Posterior cingulate gyrus (tissue), 11 donors: ENCODE measurements at regions not wholly inside any gene's neighbourhood (a gene's known extent, or its start where the extent isn't known, plus 50 kb on each side); places are given as distances from the start of the nearest gene placed in this dataset.

Experiments
- DNase-seq, 10 donors: peaks; one replicate each; pipeline versions ENCODE4 v3.0.0 to v3.0.0-alpha.2; 2020 to 2021; ENCODE audit warnings: mixed read lengths in 3 of 10
- intact Hi-C: fragments of 100-400 bp; cut with DNase I; formaldehyde crosslinking; loops from one replicate; pipeline ENCODE4 v1.15.1; 2023

DNA sequence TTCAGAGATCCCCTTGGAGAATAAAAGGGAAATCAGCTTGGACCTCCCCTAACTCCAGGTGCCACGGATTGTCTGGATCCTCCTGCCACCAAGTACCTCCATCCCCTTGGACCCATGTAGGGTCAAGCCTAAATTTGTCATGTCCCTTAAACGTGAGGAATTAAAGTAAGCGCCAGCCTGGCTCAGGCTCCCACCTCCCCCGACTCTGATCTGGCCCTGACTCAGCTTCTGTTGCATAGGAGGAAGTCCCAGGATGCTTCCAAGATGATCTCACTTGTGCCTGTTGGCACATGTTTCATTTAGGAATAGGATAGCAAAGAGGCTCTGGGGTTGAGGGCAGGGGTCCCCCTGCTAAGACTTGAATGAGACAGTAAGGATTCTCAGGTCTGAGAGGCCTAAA lies 231.9 kb upstream of the JUN start:
- intact Hi-C loops: no loop called here
- no peak for DNase-seq

DNA sequence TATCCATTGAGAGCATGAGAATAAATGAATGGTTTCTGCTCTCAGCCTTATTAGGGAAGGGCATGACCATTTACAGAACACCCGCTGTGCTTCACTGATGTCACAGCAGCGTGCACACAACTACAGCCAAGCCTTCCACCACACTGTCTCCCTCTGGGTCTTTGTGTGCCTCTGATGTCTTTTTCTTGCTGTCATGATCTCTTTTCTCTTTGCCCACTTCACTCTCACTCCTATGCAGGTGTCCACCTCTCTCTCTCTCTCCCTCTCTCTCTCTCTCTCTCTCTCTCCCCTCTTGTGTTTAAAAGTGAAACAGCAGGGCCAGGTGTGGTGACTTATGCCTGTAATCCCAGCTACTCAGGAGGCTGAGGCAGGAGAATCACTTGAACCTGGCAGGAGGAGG lies 232.5 kb upstream of the JUN start:
- DNase-seq: no peak
- intact Hi-C loops: no loop called here

DNA sequence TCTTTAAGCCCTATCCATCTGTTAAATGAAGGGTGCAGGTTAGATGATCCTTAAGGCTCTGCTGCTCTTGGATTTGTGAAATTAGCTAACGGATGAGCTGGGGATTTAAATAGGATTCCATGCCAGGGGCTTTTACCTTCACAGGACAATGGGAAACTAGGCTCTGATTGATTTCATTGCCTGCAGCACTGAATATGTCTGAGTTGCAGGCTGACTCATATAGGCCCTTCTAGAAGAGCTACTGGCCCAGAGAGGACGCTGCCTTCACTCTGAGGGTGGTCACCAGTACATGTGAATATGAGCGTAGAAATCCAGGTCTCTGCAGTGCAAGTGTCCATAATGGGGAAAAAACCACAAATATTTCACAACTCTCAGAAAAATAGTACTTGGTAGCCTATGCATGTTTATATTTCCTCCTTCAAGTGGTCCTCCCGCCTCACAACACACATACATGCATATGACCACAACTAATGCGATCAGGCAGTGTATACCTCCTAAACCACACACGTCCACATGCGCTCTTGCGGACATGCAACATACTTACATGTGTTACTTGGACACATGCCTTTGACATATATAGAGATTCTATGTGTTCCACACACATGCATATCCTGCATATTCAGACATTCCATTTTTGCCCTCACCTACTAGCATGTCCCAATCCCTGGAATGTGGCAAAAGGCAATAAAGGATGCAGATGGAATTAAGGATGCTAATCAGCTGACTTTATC lies 233.8 kb upstream of the JUN start:
- intact Hi-C loops: no loop called here

DNA sequence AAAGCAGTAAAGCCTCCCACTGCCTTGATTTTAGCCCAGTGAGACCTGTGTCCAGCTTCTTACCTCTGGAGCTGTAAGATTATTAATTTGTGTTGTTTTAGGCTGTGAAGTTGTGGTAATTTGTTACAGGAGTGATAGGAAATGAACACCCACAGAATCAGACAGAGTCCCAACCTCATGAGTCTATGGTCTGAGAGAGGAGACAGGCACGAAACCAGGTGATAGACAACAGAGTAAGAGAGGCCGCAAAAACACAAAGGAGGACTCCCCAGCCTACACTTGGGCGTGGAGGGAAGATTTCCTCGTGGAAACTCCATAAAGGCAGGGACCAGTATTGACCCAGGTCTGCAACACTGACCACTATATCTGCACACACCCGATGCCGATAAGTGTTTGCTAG lies 234.6 kb upstream of the JUN start:
- intact Hi-C loops: no loop called here
- DNase-seq: no peak

More for the DNA sequence above, 233.8 kb upstream of the JUN start:
- DNase-seq: no peak

DNA sequence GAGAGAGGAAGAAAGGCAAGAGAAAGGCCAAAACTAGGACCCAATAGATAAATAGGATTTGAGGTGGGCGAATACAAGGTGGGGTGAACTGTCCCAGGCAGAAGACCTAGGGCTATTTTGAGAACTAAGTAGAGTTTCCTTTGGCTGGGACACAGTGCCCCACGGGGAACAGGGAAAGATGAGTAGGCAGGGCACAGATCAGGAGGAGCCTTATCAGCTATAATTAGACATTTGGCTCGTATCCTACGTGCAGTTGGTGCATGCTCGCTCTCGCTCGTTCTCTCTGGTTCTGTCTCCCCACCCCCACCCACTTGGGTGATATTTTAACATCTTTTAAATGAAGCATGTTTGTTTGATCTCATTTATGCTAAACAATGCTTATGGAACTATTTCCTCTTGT lies 235.0 kb upstream of the JUN start:
- intact Hi-C loops: no loop called here
- DNase-seq: no peak

DNA sequence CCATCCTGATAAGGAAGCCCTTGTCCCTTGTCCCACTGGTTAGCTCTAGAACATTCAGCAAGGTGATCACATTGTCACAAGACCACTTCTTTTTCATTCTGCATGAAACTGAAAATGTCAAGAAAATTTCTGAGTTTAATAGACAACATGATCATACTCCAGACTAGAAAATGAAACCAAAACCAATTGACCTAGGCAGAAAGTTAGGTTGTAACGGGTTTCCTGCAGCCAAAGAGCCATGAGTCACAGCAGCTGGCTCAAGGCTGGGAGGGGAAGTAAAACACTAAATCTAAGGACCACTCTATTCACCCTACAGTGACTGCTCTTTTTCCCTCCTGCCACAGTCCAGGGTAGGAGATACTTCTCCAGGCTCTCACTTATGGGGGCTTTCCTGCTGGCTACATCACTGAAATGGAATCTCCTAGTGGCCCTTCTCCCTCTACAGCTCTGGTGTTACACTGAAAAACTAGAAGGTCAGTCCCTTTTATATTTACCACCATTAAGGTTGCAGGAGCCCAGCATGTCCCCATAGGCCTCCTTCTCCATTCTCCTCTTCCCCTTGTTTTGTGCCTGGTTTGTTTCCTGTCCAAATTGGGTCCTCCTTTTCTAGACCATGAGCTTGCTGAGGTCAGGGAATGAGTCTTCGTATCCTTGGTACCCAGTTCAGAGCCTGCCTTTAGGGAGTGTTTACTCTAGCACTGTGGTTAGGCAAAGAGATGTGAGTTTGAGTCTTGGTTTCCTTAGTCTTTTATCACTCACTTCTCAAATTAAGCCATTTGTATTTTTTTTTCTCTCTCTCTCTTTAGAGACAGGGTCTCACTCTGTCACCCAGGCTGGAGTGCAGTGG lies 236.5 kb upstream of the JUN start:
- no peak for DNase-seq
- intact Hi-C loops: no loop called here

DNA sequence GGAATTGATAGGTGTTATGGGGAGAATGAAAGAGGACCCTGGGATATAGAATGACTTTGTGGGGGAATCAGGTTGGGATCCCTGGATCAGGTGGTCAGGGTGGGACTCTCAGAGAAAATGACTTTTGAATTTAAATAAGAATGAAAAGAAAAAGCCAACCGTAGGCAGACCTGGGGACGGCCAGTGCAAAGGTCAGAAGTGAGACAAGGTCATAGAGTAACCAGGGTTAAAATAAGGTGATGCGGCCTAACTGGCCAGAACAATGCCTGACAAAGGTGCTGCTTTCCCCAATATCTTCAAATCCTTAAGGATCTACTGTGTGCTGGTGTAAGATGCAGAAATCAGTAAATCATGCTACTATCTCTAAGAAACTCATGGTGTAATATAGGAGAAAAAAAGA lies 238.4 kb upstream of the JUN start:
- intact Hi-C loops: no loop called here
- DNase-seq: no peak

DNA sequence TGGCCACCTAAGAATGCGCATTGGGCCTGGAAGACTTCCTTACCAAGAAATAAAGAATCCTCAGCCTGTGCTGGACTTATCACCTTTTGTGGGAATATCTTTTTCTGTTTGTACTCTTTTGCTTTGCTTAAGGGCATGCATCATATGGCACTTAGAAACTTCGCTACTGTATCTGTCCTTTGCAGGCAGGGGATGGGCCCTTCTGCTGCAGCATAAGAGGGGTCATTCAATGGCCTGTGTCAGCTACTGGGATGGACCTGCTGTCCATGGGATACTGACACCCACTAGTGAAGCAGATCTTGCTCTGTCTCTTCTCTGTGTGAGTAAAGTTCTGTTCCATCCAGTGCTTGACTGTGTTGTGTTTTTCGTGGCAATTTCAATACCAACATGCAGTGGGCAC lies 239.0 kb upstream of the JUN start:
- intact Hi-C loops: no loop called here
- no peak for DNase-seq

DNA sequence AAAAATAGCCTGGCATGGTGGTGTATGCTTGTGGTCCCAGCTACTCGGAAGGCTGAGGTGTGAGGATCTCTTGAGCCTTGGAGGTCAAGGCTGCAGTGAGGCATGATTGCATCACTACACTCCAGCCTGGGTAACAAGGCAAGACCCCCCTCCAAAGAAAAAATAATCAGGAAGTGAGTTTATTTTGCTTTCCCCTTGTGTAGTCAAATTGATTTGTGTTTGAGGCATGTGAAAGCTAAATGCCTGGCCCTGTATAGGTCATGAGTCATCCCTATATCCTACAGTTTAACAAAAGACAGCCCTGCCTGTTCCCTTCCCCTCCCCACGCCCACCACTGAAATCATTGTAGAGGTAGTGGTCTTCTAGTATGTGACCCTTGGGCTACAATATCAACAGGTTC lies 241.4 kb upstream of the JUN start:
- intact Hi-C loops: no loop called here
- no peak for DNase-seq

DNA sequence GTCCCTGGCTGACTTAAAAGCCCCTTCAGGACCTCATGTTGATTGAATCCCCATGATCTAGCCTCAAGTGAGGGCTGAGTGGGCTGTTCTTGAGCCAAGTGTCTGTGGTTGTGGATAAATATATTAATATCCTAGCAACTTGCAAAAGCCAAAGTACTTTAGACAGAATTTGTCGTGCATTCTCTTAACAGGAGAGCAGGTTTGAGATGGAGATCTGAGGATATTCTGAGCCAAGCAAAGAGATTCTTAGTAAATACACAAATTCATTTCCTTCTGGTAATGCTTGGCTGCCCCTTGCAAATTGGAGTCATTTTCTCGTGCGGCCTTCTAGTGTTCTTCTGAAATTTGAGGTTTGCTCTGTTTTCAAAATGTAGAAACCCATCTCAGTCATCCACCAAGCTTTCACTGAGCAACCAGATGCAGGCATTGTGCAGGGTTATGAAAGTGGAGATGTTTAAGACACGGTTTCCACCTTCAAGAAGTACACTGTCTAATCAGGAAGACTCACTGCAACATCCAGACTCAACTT lies 242.1 kb upstream of the JUN start:
- intact Hi-C loops: no loop called here
- DNase-seq: no peak

DNA sequence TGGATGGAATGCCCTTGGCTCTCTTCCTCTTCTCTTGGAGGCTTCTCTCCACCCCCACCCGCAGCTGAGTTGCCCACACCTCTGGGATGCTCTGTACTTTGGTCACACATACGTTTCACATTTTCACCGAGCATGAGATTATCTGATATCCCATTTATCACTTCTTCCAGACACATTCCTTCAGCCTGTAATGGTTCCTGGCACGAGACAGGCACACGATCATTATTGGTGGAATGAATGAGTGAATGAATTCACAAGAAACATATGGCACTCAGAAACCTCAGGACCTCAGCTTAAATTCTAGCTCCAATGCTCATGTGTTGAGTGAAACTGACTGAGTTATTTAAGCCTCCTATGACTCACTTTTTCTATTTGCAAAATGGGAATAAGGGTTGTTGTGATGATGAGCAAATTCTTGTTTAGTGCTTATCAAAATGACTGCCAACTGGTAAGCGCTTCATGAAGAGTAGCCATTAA lies 242.7 kb upstream of the JUN start:
- intact Hi-C loops: no loop called here
- no peak for DNase-seq

DNA sequence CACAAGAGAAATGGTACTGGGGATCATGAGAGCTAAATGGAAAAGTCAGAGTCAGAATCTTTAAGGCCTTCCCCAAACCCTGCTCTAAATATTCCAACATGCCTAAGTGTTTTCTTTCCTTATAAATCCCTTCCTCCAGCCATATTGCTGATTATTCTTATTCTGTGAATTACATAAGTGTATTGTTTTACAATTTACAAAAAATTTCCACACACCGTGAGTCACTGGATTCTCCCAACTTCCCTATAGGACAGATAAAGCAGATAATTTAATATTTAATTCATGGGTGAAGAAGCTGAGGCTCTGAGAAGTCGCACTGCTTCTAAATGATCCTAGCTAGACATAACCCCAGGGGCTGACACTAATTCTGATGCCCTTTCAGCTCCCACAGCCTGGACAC lies 243.3 kb upstream of the JUN start:
- intact Hi-C loops: no loop called here

DNA sequence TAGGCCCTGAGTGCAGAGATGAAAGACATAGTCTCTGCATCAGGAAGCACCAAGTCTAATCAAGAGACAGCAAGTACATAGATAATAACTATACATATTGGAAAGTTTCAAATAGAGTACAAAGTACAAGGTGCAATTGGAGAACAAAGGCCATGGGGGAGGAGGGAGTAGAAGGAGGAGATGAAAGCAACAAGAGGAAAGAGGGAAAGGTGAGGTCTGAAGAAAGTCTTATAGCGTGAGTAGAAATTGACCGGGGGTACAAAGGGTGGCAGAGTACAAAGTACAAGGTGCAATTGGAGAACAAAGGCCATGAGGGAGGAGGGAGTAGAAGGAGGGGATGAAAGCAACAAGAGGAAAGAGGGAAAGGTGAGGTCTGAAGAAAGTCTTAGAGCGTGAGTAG lies 244.2 kb upstream of the JUN start:
- intact Hi-C loops: no loop called here
- no peak for DNase-seq

More for the DNA sequence above, 243.3 kb upstream of the JUN start:
- no peak for DNase-seq

DNA sequence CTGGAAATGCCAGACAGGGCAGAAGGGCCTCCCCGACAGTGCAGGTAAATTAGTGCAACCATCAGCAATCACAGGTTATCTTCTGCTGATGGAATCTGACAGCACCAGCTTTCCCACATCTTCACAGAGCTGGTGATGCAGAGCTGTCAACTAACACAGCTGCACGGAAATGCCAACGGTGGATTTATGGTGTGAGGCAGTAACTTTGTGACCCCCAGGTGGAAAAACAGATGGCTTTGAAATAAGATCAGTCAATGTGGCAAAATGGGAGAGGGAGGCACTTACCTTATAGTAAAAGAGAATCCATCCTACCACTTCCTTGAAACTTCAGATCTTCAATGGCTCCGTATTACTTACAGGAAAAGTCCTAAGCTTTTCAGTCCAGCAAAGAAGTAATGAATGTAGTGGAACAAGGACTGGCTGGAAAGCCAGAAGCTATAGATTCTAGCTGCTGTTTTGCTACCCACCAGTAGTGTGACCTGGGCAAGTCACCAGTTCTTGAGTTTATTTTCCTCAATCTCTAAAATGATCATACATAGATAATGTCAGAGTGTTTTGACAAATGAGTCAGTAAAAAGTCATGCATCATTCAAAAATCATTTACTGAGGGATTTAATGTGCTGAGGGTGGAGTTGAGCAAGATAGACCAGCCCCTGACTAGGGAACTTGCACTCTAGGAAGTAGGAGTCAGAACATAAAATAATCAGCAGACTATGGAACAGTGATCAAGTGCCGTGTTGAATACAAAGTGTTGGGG lies 245.7 kb upstream of the JUN start:
- DNase-seq: no peak
- intact Hi-C loops: no loop called here

DNA sequence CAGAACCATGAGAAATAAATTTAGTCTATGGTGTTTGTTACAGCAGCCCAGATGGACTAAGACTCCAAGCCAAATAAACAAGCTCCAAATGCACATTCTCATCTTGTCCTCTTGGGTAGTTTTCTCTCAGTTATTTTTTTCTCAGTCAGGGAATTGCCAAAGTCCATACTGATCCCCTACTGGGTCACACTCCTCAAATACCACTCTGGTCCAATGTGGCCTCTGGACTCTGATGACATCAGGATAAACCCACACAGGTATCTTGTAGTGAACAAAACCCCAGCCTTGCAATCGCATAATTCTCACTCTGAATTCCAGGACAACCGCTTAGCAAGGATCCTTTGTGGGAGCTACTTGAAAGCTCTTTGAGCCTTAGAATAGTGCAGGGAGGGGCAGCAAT lies 248.4 kb upstream of the JUN start:
- no peak for DNase-seq
- intact Hi-C loops: no loop called here

DNA sequence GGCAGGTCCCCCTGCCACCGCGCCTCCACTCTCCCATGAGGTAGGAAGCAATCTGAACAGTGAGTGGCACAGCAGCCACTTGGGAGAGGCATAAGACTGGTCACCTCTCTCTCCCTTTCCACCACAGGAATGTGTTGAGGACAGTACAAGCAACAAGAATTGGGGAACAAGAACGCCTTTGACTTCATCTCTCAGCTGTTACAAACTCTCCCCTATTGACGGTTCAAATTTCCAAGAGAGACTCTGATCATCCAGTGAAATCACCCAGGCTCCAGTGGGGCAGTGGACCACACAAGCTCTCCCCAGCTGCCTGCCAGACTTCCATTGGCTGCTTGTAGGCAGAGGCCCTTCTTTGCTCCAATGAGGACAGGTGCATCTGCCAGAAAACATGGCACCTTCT lies 249.9 kb upstream of the JUN start:
- intact Hi-C loops: no loop called here
- no peak for DNase-seq

DNA sequence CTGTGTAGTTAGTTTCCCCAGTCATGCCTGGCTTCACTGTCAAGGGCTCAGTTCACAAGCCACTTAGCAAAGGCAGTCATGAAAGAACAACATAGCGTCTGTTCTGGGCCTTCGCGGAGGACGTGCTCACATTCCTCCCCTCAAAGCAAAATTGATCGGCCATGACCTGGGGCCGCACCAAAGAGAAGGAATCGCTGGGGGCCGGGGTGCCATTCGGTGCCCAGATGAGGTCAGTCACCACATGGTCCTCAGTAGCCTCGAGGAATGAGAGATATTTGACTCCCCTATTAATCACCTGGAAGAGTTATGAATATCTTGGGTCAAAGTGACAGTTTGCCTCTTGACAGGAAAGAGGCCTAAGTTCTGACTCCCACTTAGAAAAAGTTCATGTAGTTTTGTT lies 251.1 kb upstream of the JUN start:
- DNase-seq: no peak
- intact Hi-C loops: no loop called here

DNA sequence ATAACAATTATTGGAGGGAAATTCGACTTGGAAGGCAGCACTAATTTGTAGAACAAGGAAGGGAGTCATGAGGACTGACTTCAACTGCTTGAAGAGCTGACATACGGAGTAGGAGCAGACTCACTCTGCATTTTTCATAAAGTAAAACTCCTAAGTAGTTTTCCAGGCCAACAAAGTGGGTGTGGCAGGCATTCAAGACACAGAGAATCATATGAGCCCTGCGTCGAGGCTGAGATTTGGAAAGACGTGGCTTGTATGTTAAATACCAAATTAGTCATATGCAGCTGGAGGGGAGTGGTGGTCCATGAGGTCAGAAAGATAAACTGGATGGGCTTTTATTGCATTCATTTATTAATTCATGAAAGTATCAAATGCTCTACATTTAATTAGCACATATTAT lies 255.7 kb upstream of the JUN start:
- intact Hi-C loops: no loop called here
- no peak for DNase-seq

DNA sequence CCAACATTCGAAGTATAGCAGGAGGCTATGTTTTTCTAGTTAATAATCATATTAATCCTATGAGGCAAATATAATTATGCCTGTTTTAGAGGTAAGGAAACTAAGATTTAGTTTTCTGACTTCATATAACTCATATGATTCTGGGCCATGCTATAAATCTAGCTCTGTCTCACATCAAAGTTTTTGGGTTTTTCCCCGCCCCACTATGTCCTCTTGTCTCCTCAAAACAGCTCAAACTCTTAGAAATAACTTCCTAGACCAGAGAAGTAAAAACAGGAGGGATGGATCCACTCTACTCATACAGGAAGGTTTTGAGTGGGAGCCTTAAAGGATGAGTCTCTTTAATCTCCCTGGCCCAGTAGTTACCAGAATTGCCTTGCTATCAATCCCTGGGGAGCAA lies 256.4 kb upstream of the FGGY start:
- intact Hi-C loops: no loop called here
- DNase-seq: no peak

DNA sequence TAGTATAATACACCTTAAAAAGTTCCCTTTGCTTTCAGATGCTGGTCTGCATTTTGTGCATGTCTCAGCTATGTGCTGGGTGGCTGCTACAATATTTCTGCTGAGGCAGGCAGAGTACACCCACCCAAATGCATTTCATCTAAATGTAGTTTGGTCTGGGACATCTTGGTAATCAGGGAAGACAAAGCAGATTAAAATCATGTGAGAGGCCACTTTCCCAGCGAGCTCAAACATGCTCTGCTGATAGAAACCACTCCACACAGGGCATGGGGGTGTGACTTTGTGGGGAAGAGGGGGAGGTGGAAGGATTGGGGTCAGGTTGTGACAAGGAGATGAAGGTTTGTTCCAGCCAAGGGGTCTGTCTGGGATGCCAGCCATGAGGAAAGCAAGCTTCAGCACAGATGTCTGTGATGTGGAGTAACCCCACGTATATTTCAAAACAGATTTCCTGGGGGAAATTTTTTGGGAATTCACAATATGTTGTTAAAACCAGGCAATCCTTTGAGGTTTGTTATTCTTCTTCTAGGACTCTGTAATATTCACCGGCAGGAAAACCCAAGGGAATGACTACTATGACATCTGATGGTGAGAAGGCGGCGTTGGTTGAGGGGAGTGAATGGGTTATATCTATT lies 255.1 kb upstream of the FGGY start:
- intact Hi-C loops: no loop called here
- no peak for DNase-seq

DNA sequence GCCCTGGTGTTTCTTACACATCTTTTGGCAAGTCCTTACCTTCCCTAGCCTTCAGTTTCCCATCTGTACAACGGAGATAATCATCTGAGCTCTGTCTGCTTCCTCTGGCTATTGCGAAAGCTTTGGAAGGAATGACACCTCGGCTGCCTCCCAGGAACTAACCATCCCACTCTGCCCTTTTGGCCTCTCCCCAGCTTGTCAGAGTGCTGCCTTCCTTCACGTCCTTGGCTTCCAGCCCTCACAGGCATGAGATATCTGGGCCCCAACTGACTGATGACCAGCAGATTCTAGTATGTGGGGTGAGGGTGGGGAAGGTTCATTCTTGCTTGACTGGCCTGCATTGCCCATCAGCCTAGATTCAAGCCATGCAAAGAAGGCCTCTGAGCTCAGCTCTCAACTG lies 253.1 kb upstream of the FGGY start:
- DNase-seq: no peak
- intact Hi-C loops: no loop called here
